HG03175 (cell line): ENCODE measurements at regions not wholly inside any gene's neighbourhood (a gene's known extent, or its start where the extent isn't known, plus 50 kb on each side); places are given as distances from the start of the nearest gene placed in this dataset.
"Not testable (repeated sequence)": the region's sequence is repeated elsewhere in the genome, so short reads cannot be mapped to it uniquely, and the experiment has no call there.

Source experiments
- ATAC-seq: cut with Tn5 transposase; IDR thresholded peaks from one replicate; pipeline ENCODE4 v1.9.1; 2021; ENCODE audit warnings: mild to moderate bottlenecking, moderate library complexity; ENCODE audit not compliant: unreplicated experiment

GRCh38 chr6:74343321-74343720 lies 647.3 kb downstream of the CD109 start:
- ATAC-seq, result not testable (repeated sequence)

- no peak for ATAC-seq
Measured at GRCh38 chr6:74334722-74335121, 638.7 kb downstream of the CD109 start.

GRCh38 chr6:74333406-74333805 lies 637.4 kb downstream of the CD109 start:
- no peak for ATAC-seq

DNA sequence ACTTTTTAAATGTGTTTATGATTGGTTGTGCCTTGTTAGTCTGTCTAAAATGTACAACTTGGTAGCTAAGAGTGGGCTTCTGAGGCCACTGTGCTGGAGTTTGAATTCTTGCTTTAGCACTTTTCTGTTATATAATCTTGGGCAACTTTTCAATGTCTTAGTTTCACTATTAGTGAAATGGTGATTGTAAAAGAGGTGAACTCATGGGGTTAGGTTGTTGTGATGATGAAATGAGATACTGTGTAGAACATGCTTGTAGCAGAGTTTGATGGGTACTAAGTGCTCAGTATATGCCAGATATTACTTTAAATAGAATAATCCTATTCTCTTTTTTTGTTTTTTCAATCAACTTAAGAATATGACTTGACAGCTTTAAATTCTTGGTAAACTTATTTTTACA lies 624.7 kb downstream of the CD109 start:
- no peak for ATAC-seq

- ATAC-seq, result no peak
Measured at GRCh38 chr6:74320074-74320473, 624.1 kb downstream of the CD109 start.

GRCh38 chr6:74319292-74319691 lies 623.3 kb downstream of the CD109 start:
- ATAC-seq, result no peak

DNA sequence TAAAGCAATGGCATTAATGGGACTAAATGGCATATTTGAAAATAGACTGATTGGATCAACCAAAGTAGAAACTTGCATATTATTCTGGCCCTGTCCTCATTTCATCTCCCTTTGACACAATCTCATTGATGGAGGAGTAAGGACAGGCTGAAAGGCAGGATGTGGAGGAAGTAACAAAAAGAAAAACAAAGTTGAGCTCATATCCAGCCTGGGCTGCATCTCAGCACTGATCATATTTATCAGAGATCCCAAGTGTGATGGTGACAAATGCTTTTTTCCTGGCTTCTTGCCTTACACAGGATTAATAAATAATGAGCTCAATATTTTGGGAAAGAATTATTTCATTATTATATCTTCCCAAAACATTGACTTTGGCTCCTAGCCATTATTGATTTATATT lies 622.7 kb downstream of the CD109 start:
- ATAC-seq, result no peak

DNA sequence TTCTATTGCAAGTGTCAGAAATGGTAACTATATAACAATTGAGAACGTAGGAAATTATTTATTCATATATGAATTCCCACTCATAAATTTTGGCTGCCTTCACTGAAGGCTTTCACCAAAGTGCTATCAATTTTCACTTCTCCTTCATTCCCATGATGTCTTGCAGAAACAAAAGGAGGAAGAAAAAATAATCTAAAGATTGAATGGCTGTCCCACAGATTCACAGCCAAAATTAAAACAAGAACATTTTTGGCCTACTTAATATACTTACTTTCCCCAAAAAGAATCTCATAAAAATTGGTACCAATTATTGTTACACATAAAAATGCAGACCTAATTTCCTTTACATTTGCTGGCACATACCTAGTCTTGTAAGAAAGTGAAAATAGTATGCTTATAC lies 616.1 kb downstream of the CD109 start:
- no peak for ATAC-seq

- no peak for ATAC-seq
Measured at GRCh38 chr6:74311431-74311830, 615.4 kb downstream of the CD109 start.

DNA sequence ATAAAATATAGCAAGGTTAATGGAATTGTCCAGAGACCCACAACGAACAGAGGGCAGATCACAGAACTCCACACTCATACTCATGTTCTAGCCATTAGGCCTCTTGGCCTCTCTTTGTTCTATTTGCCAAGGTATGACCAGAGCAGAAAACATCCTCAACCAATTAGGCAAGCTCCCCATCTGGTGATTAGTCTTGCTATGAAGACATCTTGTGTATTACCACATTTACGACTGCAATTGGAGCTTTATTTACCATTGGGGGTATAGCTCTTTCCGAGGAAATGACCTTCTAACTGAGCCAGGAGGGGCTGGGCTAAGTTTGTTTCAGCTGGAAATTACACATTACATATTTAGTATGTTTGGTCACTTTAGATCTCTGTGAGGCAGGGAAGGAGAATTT lies 593.9 kb downstream of the CD109 start:
- no peak for ATAC-seq

GRCh38 chr6:74287932-74288331 lies 591.9 kb downstream of the CD109 start:
- no peak for ATAC-seq

DNA sequence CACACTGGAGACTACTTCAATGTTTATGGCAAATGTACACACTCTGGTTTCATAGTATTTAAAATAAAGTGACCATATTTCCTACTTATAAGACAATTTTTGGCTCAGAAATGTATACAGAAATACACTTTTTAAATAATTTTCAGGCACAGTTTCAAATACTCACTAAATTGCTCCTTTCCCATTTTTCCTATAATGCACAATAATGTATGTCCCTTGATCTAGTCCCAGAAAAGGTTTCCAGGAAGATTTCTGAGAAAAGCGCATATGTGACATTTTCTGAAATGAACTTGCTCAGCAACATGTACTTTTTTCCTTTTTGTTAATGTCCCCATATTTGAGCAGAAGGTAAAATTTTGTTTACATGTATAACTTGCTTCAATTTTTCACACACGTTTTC lies 591.4 kb downstream of the CD109 start:
- no peak for ATAC-seq

GRCh38 chr6:74284284-74284683 lies 588.3 kb downstream of the CD109 start:
- no peak for ATAC-seq

- ATAC-seq, result no peak
Measured at GRCh38 chr6:74283532-74283931, 587.5 kb downstream of the CD109 start.

DNA sequence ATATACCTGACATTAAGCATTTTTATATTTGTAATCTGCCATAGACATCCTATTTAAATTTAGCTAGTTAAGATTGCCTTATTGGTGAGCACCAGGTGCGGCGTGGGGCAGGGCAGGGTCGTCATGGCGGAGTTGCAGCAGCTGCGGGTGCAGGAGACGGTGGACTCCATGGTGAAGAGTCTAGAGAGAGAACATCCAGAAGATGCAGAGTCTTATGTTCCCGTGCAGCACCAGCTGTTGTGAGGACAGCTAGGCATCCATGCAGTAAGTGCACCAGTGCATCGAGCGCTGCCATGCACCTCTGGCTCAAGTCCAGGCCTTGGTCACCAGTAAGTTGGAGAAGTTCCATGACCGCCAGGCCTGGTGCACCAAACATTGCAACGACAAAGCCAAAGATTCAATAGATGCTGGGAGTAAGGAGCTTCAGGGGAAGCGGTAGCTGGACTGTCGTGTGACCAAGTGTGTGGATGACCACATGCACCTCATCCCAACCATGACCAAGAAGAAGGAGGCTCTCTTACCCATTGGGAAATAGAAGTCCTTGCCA lies 586.2 kb downstream of the CD109 start:
- no peak for ATAC-seq

GRCh38 chr6:74280130-74280692 lies 584.2 kb downstream of the CD109 start:
- ATAC-seq, result no peak

DNA sequence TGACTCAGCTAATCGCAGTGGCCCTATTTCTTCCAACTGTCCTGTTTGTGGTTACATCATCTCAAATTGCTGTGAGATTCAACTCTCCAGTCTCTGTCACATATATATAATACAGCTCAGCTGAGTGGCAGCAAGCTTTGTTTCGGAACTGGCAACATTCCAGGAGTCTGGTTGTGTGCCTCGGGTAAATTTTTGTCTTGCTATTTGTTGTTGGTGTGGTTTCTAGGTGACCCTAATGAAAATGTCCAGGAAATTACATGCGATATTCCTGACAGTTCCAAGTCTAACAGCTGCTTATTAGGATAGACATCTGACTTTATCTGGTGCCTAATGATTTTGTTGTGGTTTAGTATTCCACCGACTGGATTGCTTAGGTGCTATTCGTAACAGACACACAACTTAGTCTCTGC lies 581.8 kb downstream of the CD109 start:
- ATAC-seq, result no peak

- no peak for ATAC-seq
Measured at GRCh38 chr6:74273541-74273940, 577.5 kb downstream of the CD109 start.

DNA sequence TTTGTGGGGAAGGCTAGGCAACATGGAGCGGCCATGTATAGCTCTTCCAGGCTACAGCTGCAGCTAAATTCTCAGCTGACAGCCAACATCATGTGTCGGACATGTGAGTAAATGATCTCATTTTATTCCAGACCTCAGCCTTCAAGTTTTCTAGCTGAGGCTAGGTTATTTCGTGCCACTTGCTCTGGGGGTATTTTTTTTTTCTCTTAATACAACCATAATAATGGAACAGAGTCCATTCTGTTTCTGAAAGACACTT lies 573.5 kb downstream of the CD109 start:
- ATAC-seq, result no peak

DNA sequence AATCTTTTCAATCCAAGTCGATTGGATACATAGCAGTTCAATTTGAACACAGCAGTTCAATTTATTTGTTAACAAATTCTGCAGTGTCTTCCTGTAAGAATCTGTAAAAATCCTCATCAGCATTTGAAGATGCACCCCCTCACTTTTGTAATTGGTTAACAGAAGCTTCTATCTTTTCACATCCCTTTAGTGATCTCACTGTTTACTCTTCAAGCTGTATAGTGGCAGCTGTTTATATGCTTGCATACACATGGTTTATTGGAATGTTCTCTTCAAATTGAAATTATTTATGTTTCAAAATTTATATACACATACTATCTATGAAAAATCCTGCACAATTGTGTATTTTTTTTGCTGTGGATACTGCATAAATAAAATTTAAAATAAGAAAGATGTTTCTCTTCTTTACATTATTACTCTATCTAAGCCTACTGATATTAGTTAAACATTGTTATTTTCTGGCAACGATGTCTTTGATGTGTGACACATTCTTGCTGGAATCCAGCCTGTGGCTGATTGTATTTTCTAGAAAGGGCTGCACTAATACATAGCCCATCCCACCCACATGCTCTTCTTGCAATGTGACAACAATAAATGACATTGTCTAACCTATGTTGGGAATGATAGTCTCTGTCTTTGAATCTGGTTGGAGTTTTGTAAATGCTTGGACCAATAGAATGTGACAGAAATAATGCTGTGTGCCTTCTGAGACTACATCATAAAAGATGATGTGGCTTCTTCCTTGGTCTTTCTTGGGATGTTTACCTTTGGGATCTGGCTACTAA lies 573.0 kb downstream of the CD109 start:
- no peak for ATAC-seq

DNA sequence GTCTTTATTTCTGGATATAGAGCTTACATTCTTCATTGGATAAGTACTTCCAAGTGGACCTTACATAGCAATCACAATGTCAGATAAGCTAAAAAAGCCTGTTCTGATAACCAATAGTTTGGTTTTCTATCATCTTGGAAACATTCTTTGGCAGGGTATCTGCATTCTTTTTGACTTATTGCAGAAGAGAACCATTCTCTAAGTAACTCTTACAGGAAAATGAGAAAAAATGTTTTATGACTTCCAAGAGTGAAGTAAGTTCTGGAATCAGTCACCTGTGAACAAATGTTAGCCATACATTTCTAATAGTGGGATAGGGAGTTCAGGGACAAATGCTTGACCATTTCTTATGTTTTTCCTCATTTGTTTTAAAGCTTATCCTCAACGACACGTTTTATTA lies 564.0 kb downstream of the CD109 start:
- no peak for ATAC-seq

DNA sequence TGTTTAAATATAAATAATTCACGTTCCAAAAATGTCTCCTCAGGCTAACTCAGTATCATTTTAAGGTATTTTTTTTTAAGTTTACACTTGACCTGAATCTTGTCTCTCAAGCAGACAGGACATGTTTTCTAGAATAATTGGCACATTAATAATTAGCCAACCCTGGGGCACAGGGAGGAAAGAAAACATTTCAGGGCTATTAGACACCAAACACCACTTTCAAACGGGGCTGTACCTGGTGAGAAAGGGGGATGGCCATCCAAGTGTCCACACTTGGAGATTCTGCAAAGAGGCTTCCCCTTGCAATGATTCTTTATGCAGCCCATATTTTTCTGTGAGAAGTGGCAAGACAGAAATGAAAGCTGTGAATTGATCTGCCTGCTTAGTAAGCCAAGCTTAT lies 560.8 kb downstream of the CD109 start:
- ATAC-seq, result no peak

- no peak for ATAC-seq
Measured at GRCh38 chr6:74256381-74256780, 560.4 kb downstream of the CD109 start.
